ENCODE measurements at regions not wholly inside any gene's neighbourhood (a gene's known extent, or its start where the extent isn't known, plus 50 kb on each side); places are given as distances from the start of the nearest gene placed in this dataset.
"Not testable (repeated sequence)": the region's sequence is repeated elsewhere in the genome, so short reads cannot be mapped to it uniquely, and the experiment has no call there.

DNA sequence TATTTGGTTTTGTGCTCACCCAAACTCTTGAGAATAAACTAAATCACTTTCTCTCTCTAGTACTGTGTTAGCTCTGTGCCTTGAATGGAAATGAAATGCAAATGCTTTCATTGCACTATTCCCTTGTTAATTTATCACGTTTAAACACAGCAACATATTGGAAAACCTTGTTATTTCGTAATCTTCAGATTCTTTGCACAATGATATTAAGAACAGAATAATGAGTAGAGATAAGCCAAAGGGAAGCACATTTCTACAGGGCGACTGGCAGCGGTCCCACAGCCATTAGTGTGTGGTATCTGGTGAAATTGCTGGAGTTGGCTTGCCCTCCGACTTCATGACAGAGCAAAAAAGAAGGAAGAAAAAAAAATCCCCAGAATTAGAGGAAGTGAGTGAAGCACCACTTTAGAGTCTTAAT, 166.1 kb upstream of the E2F7 start:
- DNase-seq (ENCODE audit: low spot score in 2 of 2) (no peak), ATAC-seq (no peak)
- H3K9me3 Mint-ChIP-seq, result peaks cover 6 to 7% of the 10 kb centered on the region in 2 donors
- H3K36me3 Mint-ChIP-seq, result no peaks in the 10 kb centered on the region
- no peak overlapping the region for H3K27ac Mint-ChIP-seq

DNA sequence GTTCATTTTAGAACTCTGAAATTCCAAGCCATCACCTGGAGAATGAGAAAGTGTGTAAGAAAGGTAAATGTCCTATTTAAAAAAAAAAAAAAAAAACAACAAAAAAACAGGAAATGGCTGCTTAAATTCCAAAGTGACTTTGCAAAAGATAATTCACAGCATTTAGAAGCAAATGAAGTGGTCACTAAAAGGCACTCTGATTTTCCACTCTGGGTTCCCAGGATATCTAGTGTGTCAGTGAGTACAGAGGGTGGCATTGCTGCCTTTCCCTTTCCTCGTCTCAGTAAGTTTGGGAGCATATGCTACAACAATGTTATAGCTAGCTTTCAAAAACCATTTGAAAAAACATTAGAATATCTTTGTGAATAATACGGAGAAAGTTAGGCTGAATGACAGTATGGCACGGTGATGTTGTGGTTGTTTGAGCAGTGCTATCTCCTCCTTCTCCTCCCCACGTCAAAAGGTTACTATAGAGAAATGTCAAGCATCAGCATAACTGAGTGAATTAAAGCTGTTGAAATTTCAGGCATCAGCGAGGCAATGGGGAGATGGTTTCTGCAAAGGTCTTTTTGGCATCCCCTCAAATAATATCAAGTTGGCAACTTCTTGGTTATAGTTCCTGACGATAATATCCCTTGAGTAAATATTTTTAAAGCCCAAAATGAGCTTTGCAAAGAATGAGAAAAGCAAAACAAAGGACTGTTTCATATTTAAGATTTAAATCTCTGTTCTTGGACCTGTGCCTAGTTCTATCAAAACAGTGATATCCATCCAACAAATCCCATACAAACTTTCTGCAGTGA, 164.5 kb upstream of the E2F7 start:
- no peak for ATAC-seq
- H3K36me3 Mint-ChIP-seq, result no peaks in the 10 kb centered on the region
- H3K27ac Mint-ChIP-seq, result no peak overlapping the region
- no peak for DNase-seq (ENCODE audit: low spot score in 2 of 2)
- peaks cover 0 to 7% of the 10 kb centered on the region in 2 donors for H3K9me3 Mint-ChIP-seq

DNA sequence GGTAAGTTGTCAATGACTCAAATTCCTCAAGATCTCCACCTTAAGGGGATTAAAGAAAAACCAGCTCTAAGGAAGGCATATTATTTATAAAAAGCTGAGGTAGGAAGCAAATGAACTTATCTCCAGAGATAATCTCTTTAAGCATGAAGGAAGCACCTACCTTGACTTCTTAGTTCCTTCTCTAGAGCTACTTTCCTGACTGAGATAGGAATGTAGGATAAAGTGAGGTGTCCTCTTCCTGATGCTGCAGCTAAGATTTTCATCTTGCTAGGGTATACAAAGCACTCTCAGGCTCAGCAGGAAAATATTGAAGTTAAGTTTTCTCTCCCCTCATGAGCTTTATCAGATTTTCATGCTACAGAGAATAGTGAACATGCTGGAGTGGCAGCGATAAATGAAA, 163.0 kb upstream of the E2F7 start:
- no peak for DNase-seq (ENCODE audit: low spot score in 2 of 2)
- no peak for ATAC-seq
- Mint-ChIP-seq H3K27ac (no peak overlapping the region), H3K9me3 (peaks cover 0 to 2% of the 10 kb centered on the region in 2 donors), H3K36me3 (no peaks in the 10 kb centered on the region)

DNA sequence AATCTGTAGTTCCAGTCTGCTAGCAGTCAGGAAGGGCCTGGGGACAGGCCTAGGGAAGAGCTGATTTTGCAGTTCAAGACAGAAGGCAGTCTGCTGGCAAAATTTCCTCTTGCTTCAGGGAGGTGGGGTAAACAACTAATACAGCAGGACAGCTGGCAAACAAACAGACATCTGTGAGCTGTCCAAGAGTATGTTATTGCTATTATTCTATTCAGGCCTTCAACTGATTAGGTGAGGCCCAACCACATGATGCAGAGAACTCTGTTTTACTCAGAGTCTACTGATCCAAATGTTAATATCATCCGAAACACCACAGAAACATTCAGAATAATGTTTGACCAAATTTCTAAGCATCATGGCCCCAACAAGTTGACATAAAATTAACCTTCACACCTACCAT, 161.0 kb upstream of the E2F7 start:
- DNase-seq (ENCODE audit: low spot score in 2 of 2) (no peak), ATAC-seq (no peak)
- H3K36me3 Mint-ChIP-seq, result no peaks in the 10 kb centered on the region
- no peak overlapping the region for H3K27ac Mint-ChIP-seq
- H3K9me3 Mint-ChIP-seq, result no peaks in the 10 kb centered on the region

DNA sequence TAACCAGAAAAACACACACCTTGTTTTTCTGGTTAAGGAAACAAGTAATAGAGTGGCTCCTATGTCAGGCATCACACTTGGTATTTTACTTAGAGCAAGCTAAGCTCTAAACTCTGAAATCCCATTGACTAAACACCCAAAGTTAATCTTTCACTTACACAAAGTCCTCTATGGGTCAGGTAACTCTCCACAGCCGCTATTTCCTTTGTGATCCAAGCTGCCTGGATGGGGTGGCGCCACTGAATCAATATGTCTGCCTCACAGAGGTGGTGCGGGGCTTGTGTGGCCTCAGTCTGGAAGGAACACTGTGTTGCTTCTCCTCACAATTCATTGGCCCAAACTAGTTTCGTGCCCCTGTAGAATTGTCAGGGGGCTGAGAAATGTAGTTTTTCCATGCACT, 160.0 kb upstream of the E2F7 start:
- H3K36me3 Mint-ChIP-seq, result no peaks in the 10 kb centered on the region
- ATAC-seq, result no peak
- no peaks in the 10 kb centered on the region for H3K9me3 Mint-ChIP-seq

DNA sequence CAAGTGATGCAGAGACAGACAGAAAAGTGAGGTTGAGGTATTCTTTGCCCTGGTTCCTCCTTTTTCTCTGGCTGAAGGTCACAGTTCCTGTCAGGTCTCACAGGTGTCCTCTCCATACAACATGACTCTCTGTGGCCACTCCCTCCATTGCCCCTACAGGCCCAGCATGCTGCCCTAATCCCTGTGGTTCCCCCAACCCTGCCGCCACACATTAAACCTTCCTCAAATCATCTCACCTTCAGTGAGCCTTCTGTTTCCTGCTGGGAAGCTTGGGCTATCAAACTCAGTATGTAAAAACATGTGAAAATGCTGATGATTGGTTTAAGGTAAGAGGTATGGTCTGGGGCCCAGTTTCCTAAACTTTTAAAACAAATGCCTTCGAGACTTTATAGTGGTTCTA, 159.0 kb upstream of the E2F7 start:
- DNase-seq (ENCODE audit: low spot score in 2 of 2), result no peak
- no peak overlapping the region for H3K27ac Mint-ChIP-seq
- H3K9me3 Mint-ChIP-seq, result no peaks in the 10 kb centered on the region
- H3K36me3 Mint-ChIP-seq, result no peaks in the 10 kb centered on the region
- ATAC-seq, result no peak

More for the DNA sequence above, 160.0 kb upstream of the E2F7 start:
- H3K27ac Mint-ChIP-seq, result no peak overlapping the region
- no peak for DNase-seq (ENCODE audit: low spot score in 2 of 2)

DNA sequence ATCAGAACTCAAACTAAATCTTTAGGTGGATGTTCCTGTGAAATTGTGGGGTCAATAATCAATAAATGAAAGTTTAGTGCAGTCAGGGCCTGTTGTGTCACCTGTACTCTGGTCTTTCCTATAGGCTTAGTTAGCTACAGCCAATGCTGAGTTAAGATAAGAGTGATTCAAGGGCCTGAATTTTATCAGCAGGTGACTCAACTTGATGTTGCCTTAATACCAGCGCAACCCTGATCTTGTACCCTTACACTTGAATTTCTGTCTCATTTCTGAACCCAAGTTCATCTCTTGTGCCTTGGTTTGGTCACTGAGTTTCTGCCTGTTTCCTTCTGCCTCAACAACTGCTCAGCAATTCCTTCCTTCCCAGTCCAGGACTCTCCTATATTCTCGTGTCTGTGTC, 157.0 kb upstream of the E2F7 start:
- Mint-ChIP-seq H3K36me3 (no peaks in the 10 kb centered on the region), H3K27ac (no peak overlapping the region), H3K9me3 (no peaks in the 10 kb centered on the region)
- ATAC-seq (no peak), DNase-seq (ENCODE audit: low spot score in 2 of 2) (no peak)

- Mint-ChIP-seq H3K9me3 (no peaks in the 10 kb centered on the region), H3K27ac (no peak overlapping the region), H3K36me3 (no peaks in the 10 kb centered on the region)
- ATAC-seq, result no peak
- DNase-seq (ENCODE audit: low spot score in 2 of 2), result no peak
Measured at GRCh38 chr12:77220586-77220985, 155.2 kb upstream of the E2F7 start.

- ATAC-seq (no peak), DNase-seq (ENCODE audit: low spot score in 2 of 2) (no peak)
- Mint-ChIP-seq H3K9me3 (no peaks in the 10 kb centered on the region), H3K36me3 (no peaks in the 10 kb centered on the region), H3K27ac (no peak overlapping the region)
Measured at GRCh38 chr12:77218278-77218677, 152.9 kb upstream of the E2F7 start.

GRCh38 chr12:77216136-77216535, 150.8 kb upstream of the E2F7 start:
- ATAC-seq; H3K27ac Mint-ChIP-seq; H3K36me3 Mint-ChIP-seq; H3K9me3 Mint-ChIP-seq; DNase-seq (ENCODE audit: low spot score in 2 of 2): not testable (repeated sequence)

DNA sequence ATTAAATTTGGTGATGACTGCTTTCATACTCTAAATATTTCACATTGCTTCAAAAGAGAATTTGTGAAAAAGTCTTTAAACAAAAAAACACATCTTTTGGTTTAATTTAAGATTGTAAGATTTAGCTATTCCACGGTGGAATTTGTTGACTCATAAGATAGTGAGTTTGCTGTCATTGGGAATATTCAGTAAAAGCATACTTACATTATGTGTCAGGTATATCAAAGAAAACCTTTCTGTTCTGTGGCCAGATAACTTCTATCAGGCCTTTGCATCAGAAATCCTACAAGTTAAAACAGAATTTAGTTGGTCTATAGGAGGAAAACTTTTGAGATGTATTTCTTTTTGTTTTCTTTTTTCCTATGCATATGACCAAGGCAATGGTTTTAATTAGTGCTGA, 148.8 kb upstream of the E2F7 start:
- ATAC-seq (no peak), DNase-seq (ENCODE audit: low spot score in 2 of 2) (no peak)
- Mint-ChIP-seq H3K27ac (no peak overlapping the region), H3K9me3 (peaks cover 4 to 17% of the 10 kb centered on the region in 2 donors), H3K36me3 (peaks cover 0 to 5% of the 10 kb centered on the region in 2 donors)

- peaks cover 4 to 17% of the 10 kb centered on the region in 2 donors for H3K9me3 Mint-ChIP-seq
- H3K36me3 Mint-ChIP-seq, result peaks cover 0 to 5% of the 10 kb centered on the region in 2 donors
- DNase-seq (ENCODE audit: low spot score in 2 of 2) (no peak), ATAC-seq (no peak)
- no peak overlapping the region for H3K27ac Mint-ChIP-seq
Measured at GRCh38 chr12:77213319-77213718, 147.9 kb upstream of the E2F7 start.

DNA sequence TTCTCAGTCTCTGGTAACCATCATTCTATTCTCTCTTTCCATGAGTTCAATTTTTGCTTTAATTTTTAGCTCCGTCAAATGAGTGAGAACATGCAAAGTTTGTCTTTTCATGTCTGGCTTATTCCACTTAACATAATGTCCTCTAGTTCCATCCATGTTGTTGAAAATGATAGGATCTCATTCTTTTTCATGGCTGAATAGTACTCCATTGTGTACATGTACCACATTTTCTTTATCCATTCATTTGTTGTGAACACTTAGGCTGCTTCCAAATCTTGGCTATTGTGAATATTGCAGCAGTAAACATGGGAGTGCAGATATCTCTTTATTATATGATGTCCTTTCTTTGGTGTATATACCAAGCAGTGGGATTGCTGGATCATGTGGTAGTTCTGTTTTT, 145.4 kb upstream of the E2F7 start:
- Mint-ChIP-seq H3K36me3 (peaks cover 0 to 5% of the 10 kb centered on the region in 2 donors), H3K27ac (no peak overlapping the region), H3K9me3 (peaks cover 4 to 17% of the 10 kb centered on the region in 2 donors)
- no peak for ATAC-seq
- no peak for DNase-seq (ENCODE audit: low spot score in 2 of 2)

GRCh38 chr12:77204083-77204482, 138.7 kb upstream of the E2F7 start:
- no peak for DNase-seq (ENCODE audit: low spot score in 2 of 2)
- no peak overlapping the region for H3K27ac Mint-ChIP-seq
- ATAC-seq, result no peak
- H3K9me3 Mint-ChIP-seq, result peaks cover 0 to 4% of the 10 kb centered on the region in 2 donors
- H3K36me3 Mint-ChIP-seq, result no peaks in the 10 kb centered on the region

DNA sequence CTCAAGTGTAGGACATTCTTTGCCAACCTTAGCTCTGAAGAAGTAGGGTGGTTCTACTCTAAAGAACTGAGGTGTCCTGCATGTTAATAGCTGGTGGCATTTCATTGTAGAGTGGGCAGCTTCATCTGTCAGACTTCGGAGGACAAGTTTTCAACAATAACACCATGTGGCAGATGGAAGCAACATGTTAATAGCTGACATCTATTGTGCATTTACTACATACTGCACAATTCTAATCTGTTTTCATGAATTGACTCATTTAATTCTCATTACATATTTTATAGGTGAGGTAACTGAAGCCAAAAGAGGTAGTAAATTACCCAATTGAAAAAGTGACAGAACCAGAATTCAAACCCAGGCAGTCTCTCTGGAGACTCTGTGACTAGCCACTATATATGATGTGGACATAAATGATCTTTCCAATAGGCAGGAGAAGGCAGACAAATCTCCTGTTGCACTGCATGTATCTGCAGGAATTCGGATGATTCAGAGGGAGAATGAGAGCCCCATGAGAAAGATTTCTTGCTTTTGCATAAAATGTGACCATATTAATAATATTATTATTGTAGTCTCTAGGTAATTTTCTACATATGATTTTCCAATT, 137.2 kb upstream of the E2F7 start:
- Mint-ChIP-seq H3K9me3 (peaks cover 0 to 4% of the 10 kb centered on the region in 2 donors), H3K27ac (no peak overlapping the region), H3K36me3 (no peaks in the 10 kb centered on the region)
- ATAC-seq (no peak), DNase-seq (ENCODE audit: low spot score in 2 of 2) (no peak)

- ATAC-seq (no peak), DNase-seq (ENCODE audit: low spot score in 2 of 2) (no peak)
- H3K9me3 Mint-ChIP-seq, result no peaks in the 10 kb centered on the region
- no peak overlapping the region for H3K27ac Mint-ChIP-seq
- no peaks in the 10 kb centered on the region for H3K36me3 Mint-ChIP-seq
Measured at GRCh38 chr12:77189901-77190416, 124.6 kb upstream of the E2F7 start.

DNA sequence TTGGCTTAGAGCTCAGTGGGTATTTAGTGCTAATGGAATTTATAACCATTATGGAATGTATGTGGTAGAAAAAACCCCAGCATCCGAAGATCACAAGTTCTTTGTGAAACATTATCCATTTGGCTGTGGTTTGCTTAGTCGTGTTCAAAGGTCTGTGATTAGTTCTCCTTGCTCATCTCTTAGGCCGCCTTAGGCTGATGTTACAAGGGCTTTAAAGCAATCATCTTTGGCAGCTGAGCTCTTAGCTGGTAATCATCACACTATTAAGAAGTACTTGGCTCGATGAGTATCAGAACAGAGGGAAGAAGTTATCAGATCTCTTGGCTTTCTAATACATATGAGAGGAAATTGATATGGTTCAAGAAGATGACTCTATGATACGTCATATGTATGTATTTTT, 124.1 kb upstream of the E2F7 start:
- Mint-ChIP-seq H3K27ac (no peak overlapping the region), H3K36me3 (no peaks in the 10 kb centered on the region), H3K9me3 (no peaks in the 10 kb centered on the region)
- DNase-seq (ENCODE audit: low spot score in 2 of 2) (no peak), ATAC-seq (no peak)

DNA sequence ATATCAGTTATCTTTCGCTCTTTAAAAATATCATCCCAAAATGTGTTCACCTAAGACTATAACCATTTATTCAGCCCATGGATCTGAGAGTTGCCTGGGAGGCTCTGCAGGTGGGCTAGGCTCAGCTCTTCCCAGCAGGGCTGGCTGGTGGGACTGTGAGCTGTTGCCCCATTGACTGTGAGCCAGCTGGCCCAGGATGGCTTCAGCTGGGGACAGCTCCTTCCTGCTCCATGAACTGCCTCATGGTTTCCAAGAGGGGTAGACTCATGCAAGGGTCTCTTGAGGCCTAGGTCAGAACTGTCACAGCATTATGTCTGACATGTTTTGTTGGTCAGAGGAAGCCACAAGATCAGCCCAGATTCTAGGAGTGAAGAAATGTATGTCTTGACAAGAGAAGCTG, 114.1 kb upstream of the E2F7 start:
- DNase-seq (ENCODE audit: low spot score in 2 of 2) (no peak), ATAC-seq (no peak)
- peaks cover 5 to 6% of the 10 kb centered on the region in 2 donors for H3K9me3 Mint-ChIP-seq
- H3K36me3 Mint-ChIP-seq, result peaks cover 5% of the 10 kb centered on the region in 2 donors
- H3K27ac Mint-ChIP-seq, result no peak overlapping the region
